GM18519 (cell line): ENCODE measurements at regions not wholly inside any gene's neighbourhood (a gene's known extent, or its start where the extent isn't known, plus 50 kb on each side); places are given as distances from the start of the nearest gene placed in this dataset.
"Not testable (repeated sequence)": the region's sequence is repeated elsewhere in the genome, so short reads cannot be mapped to it uniquely, and the experiment has no call there.

Source experiments
- ATAC-seq: cut with Tn5 transposase; IDR thresholded peaks from one replicate; pipeline ENCODE4 v1.9.1; 2021; ENCODE audit warnings: mild to moderate bottlenecking, moderate library complexity; ENCODE audit not compliant: unreplicated experiment, low FRiP score

GRCh38 chr1:168422203-168422847, 121.5 kb downstream of the XCL2 start:
- ATAC-seq = no peak

GRCh38 chr1:168421399-168422004, 122.3 kb downstream of the XCL2 start:
- ATAC-seq = no peak

- ATAC-seq = no peak
These were observed 123.6 kb downstream of the XCL2 start for GRCh38 chr1:168420177-168420576.

GRCh38 chr1:168419736-168420135, 124.1 kb downstream of the XCL2 start:
- ATAC-seq = no peak

- no peak for ATAC-seq
These were observed 127.6 kb downstream of the XCL2 start for GRCh38 chr1:168416220-168416619.

- ATAC-seq = no peak
These were observed 128.9 kb downstream of the XCL2 start for GRCh38 chr1:168414914-168415313.

GRCh38 chr1:168410464-168410863, 129.8 kb downstream of the TBX19 start:
- ATAC-seq = no peak

GRCh38 chr1:168408884-168409283, 128.2 kb downstream of the TBX19 start:
- ATAC-seq = peak; percentile 73

- no peak for ATAC-seq
These were observed 127.8 kb downstream of the TBX19 start for GRCh38 chr1:168408539-168408865.

GRCh38 chr1:168407832-168408538, 127.3 kb downstream of the TBX19 start:
- no peak for ATAC-seq

- no peak for ATAC-seq
These were observed 125.4 kb downstream of the TBX19 start for GRCh38 chr1:168405906-168406549.

GRCh38 chr1:168403140-168403539, 122.5 kb downstream of the TBX19 start:
- no peak for ATAC-seq

- not testable (repeated sequence) for ATAC-seq
These were observed 121.8 kb downstream of the TBX19 start for GRCh38 chr1:168402466-168402865.

GRCh38 chr1:168401341-168401740, 120.7 kb downstream of the TBX19 start:
- ATAC-seq = no peak

- ATAC-seq = no peak
These were observed 119.5 kb downstream of the TBX19 start for GRCh38 chr1:168400139-168400538.

GRCh38 chr1:168397806-168398205, 117.1 kb downstream of the TBX19 start:
- no peak for ATAC-seq

GRCh38 chr1:168396940-168397684, 116.4 kb downstream of the TBX19 start:
- ATAC-seq = no peak

GRCh38 chr1:168396508-168396907, 115.8 kb downstream of the TBX19 start:
- ATAC-seq = no peak

- ATAC-seq = no peak
These were observed 114.2 kb downstream of the TBX19 start for GRCh38 chr1:168394858-168395257.

- ATAC-seq = no peak
These were observed 112.4 kb downstream of the TBX19 start for GRCh38 chr1:168392958-168393549.
